ACHN (cell line): ENCODE measurements at regions not wholly inside any gene's neighbourhood (a gene's known extent, or its start where the extent isn't known, plus 50 kb on each side); places are given as distances from the start of the nearest gene placed in this dataset.
"Not testable (repeated sequence)": the region's sequence is repeated elsewhere in the genome, so short reads cannot be mapped to it uniquely, and the experiment has no call there.

Source experiments
- DNase-seq: peaks from one replicate; pipeline ENCODE4 v3.0.0-alpha.2; 2015
- in situ Hi-C: cut with HindIII; loops from 2 replicates; pipeline ENCODE4 v1.10.0; 2017; ENCODE audit warnings: low sequenced_read_pairs, low pct_ligation_motif_present, low pct_unique_long_range_greater_than_20kb

DNA sequence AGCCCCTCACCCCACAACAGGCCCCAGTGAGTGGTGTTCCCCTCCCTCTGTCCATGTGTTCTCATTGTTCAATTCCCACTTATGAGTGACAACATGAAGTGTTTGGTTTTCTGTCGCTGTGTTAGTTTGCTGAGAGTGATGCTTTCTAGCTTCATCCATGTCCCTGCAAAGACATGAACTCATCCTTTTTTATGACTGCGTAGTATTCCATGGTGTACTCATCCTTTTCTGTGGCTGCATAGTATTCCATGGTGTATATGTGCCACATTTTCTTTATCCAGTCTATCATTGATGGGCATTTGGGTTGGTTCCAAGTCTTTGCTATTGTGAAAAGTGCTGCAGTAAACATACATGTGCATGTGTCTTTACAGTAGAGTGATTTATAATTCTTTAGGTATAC is 73.8 kb upstream of the HGF start:
- not testable (repeated sequence) for DNase-seq

DNA sequence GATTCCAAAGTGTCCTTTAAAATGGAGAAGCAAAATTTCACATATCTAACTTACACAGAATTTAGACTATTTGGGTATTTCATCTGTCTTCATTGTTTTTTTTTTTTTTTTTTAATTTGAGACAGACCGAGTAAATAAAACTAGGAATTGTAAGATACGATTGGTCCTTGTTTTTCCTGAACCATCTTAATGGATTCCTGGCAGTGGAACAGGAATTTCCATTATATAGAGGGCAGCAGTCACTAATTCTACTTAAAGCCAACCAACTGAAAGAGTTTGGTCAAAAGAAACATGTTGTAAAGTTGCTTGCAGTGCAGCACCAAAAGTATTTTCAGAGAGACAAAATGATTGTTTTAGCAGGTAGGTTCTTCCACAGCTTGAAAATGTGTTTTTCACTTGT is 72.5 kb upstream of the HGF start:
- in situ Hi-C loops, result no loop called here
- no peak for DNase-seq

More for the DNA sequence above, 73.8 kb upstream of the HGF start:
- in situ Hi-C loops, result not testable (repeated sequence)

DNA sequence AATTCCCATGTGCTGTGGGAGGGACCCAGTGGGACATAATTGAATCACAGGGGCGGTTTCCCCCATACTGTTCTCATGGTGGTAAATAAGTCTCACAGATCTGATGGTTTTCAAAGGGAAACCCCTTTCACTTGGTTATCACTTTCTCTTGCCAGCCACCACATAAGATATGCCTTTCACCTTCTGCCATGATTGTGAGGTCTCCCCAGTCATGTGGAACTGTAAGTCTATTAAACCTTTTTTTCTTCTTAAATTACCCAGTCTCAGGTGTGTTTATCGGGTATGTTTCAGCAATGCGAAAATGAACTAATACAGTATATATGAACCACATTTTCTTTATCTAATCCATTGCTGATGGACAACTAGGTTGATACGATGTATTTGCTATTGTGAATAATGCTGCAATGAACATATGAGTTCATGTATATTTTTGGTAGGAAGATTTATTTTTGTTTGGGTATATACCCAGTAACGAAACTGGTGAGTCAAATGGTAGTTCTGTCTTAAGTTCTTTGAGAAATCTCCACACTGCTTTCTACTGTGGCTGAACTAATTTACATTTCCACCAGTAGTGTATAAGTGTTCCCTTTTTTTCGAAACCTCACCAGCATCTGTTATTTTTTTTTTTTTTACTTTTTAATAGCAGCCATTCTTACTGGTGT is 70.0 kb upstream of the HGF start:
- no peak for DNase-seq
- in situ Hi-C loops, result no loop called here

DNA sequence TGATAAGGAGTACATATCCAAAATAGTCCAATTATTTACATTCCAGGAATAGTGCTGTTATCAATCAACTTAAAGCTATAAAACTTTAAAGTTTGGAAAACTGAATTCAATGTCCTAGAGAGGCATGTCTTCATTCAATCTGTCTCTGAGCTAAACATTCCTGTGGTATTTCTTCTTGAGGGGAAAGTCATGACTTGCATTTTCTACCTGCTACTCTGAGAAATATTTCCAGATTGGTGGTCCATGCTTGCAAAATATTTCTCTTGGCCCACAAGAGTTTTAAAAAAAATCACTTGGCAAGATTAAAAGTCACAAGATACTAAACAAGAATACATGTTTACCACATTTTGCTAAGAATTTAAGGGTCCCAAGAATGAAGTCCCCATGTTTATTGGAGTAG is 63.6 kb upstream of the HGF start:
- in situ Hi-C loops, result no loop called here
- no peak for DNase-seq

DNA sequence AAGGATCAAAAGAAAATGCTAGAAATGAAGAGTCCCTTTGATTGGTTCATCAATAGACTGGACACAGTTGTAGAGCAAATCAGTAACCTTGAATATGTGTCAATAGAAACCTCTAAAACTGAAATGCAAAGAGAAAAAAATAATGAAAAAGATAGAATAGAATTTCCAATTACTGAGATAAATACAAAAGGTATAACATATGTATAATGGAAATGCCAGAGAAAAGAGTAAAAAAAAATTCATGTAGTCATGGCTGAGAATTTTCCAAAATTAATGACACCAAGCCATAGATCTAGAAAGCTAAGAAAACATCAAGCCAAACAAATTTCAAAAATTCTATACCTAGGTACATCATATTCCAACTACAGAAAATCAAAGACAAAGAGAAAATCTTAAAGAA is 62.0 kb upstream of the HGF start:
- no peak for DNase-seq
- in situ Hi-C loops, result no loop called here

DNA sequence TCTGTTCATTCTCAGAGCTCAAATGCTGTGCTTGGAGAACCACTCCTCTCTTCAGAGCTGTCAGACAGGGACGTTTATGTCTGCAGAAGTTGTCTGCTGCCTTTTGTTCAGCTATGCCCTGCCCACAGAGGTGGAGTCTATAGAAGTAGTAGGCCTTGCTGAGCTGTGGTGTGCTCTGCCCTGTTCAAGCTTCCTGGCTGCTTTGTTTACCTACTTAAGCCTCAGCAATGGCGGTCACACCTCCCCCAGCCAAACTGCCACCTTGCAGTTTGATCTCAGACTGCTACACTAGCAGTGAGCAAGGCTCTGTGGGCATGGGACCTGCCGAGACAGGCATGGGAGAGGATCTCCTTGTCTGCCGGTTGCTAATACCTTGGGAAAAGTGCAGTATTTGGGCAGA is 59.7 kb upstream of the HGF start:
- in situ Hi-C loops, DNase-seq: not testable (repeated sequence)

DNA sequence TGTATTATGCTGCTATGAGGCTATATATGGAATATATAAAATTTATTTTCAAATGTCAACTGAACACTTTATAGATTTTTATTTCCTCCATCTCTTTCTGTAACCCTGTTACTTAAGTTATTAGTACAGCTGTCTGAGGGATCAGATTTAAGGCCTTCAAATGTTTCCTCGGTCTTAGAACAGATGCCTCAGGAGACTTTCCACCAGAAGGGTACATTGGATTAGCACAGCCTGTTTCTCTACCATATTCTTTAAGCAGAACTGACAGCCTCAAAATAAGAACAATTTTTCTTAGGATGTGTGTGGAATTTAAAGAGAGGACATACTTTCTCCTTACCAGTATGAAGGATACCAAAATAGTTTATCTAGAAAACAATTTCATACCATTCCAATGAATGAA is 53.0 kb upstream of the HGF start:
- in situ Hi-C loops, result no loop called here
- DNase-seq, result no peak

DNA sequence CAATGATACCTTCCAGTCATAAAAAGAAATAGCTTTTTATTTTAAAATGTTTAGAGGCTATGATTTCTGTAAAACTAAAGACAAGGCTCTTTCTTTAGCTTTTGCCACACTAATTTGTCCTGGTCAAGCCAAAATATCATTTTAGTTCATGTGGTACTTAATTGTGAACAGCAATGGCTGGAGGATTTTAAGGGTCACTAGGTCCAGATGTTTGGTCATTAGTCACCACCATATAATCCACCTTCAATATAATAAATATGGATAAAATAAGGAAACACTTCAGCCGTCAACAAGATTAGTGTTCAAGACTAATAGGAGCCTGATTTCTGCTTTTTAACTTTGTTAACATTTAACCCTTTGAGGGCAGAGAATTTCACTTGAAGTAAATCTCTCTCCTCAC is 50.0 kb upstream of the HGF start:
- DNase-seq, result no peak
- in situ Hi-C loops, result no loop called here
